ENCODE measurements at regions not wholly inside any gene's neighbourhood (a gene's known extent, or its start where the extent isn't known, plus 50 kb on each side); places are given as distances from the start of the nearest gene placed in this dataset.

DNA sequence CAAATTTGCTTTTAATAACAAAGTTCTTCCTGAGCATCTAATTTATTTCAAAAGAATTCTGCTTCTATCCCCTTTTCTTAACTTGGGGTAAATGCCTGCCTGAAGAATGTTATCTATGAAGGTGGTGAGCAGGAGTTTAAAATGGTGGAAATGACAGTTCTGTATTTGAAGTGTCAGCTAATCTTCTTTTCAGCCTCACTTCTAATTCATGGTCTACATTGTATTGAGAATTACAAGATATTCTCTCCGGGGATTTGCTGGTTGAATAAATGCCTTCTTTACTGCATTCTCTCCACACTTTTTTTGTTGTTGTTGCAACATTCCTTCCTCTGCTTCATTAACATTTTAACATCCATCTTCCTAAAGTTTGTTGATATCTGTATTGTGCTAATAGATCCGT, 143.1 kb upstream of the GRIN3A start:
- Histone ChIP-seq H3K4me1 (no peaks in the 10 kb centered on the region), H3K4me3 (no peak overlapping the region), H3K36me3 (no peaks in the 10 kb centered on the region), H3K27me3 (no peaks in the 10 kb centered on the region), H3K27ac (no peak overlapping the region), H3K9me3 (no peaks in the 10 kb centered on the region)
- TF ChIP-seq, protein P1, sequence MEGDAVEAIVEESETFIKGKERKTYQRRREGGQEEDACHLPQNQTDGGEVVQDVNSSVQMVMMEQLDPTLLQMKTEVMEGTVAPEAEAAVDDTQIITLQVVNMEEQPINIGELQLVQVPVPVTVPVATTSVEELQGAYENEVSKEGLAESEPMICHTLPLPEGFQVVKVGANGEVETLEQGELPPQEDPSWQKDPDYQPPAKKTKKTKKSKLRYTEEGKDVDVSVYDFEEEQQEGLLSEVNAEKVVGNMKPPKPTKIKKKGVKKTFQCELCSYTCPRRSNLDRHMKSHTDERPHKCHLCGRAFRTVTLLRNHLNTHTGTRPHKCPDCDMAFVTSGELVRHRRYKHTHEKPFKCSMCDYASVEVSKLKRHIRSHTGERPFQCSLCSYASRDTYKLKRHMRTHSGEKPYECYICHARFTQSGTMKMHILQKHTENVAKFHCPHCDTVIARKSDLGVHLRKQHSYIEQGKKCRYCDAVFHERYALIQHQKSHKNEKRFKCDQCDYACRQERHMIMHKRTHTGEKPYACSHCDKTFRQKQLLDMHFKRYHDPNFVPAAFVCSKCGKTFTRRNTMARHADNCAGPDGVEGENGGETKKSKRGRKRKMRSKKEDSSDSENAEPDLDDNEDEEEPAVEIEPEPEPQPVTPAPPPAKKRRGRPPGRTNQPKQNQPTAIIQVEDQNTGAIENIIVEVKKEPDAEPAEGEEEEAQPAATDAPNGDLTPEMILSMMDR (IDR thresholded peaks at IDR 0.05) = no peak
- intact Hi-C loops (cut with DNase I; ENCODE audit: low total_unique reads) = no loop called here
- no peak for DNase-seq

DNA sequence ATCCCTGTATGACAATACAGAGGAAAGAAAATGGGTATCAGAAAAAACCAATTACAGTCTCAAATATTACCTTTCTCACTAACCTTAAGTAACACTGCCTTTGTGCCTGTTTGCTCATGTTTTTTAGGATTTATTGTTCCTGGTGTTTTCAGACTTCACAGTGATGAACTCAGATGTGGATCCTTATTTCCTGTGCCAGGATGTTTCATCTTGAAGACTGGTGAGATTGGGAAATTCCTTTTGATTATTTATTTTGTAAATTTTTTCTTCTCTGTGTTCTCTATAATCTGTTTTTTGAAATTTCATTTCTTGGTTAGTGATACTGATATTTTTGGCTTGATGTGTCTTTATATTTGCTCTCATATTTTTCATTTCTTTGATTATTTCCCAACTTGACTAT, 142.4 kb upstream of the GRIN3A start:
- DNase-seq = no peak
- Histone ChIP-seq H3K27ac (no peak overlapping the region), H3K4me1 (no peaks in the 10 kb centered on the region), H3K36me3 (no peaks in the 10 kb centered on the region), H3K4me3 (no peak overlapping the region), H3K27me3 (no peaks in the 10 kb centered on the region), H3K9me3 (no peaks in the 10 kb centered on the region)
- intact Hi-C loops (cut with DNase I; ENCODE audit: low total_unique reads) = no loop called here
- TF ChIP-seq, protein P1 (IDR thresholded peaks at IDR 0.05) = no peak

DNA sequence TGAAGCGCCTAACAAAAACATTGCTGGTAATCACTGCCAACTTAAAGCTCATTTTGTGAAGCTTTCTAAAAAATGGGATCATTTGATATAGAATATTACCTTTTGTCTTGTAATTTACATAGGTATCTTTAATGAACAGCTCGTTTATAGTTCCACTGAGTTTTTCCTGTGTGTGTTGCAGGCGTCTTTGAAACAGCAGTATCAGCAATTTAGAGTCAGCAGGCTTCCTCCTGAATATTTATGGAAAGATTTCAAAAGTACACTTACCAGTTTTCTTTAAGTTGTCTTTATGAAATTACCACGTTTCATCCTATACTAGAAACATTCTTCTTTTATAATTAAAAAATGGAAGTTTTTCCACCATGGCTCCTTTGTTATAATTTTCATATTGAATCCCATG, 140.3 kb upstream of the GRIN3A start:
- intact Hi-C loops (cut with DNase I; ENCODE audit: low total_unique reads) = no loop called here
- Histone ChIP-seq H3K9me3 (no peaks in the 10 kb centered on the region), H3K27ac (no peak overlapping the region), H3K4me1 (no peaks in the 10 kb centered on the region), H3K36me3 (no peaks in the 10 kb centered on the region), H3K27me3 (no peaks in the 10 kb centered on the region), H3K4me3 (no peak overlapping the region)
- TF ChIP-seq, protein P1 (IDR thresholded peaks at IDR 0.05) = no peak
- DNase-seq = no peak

DNA sequence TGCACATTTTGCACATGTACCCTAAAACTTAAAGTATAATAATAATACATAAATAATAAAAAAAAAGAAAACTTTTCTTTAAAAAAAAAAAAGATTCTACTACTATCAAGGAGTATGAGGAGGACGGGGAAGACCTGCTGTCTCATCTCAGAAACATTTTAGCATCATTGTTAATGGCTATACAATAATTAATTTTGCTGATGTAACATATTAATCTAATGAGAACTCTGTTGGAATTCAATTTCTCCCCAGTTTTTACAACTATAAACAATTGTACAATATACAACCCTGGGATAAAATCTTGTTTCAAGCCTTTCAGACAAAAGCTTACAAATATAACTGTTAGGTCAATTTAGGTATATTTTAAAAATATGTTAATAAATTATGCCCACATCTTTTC, 139.0 kb upstream of the GRIN3A start:
- Histone ChIP-seq H3K4me3 (no peak overlapping the region), H3K9me3 (no peaks in the 10 kb centered on the region), H3K27ac (no peak overlapping the region), H3K27me3 (no peaks in the 10 kb centered on the region), H3K4me1 (no peaks in the 10 kb centered on the region), H3K36me3 (no peaks in the 10 kb centered on the region)
- TF ChIP-seq, protein P1 (IDR thresholded peaks at IDR 0.05) = no peak
- DNase-seq = no peak
- intact Hi-C loops (cut with DNase I; ENCODE audit: low total_unique reads) = no loop called here

DNA sequence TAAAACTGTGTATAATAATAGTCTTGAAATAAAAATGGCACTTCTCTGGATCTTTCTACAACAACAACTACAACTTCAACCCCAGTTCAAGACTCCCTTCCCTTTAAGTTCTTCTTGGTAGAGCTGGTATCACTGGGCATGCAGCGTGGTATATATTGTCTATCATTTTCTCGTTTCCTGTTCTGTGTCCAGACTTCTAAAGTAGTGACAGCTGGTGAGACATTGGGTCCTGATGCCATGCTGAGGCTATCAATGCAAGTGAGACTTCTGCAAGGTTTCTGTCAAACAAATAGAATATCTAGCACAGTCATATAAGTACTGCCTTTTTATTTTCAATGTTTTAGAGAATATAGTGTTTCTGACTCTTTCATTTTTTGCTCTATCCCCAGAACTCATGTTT, 123.0 kb upstream of the GRIN3A start:
- no peaks in the 10 kb centered on the region for H3K9me3 ChIP-seq
- TF ChIP-seq, protein P1 (IDR thresholded peaks at IDR 0.05) = no peak

DNA sequence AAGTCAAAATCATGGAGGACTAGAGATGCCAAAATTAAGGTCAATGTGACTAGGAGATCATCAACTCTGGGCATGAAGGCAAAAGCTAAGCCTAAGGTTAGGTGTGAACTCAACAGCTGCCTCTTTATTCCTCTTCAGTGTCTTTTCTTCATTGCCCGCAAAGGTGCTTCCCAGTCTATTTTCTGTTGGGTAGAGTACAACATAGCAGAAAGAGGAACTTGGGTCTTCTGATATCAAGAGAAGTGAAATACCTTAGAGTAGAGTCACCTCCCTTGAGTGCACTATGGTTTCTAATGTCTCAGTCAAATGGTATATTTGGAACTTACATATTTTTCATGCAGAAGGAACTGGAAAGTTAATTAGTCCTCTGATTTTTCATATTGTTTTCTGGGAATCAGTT, 122.5 kb upstream of the GRIN3A start:
- no peaks in the 10 kb centered on the region for H3K36me3 ChIP-seq
- intact Hi-C loops (cut with DNase I; ENCODE audit: low total_unique reads) = no loop called here
- H3K4me3 ChIP-seq = no peak overlapping the region
- no peaks in the 10 kb centered on the region for H3K9me3 ChIP-seq
- H3K27ac ChIP-seq = no peak overlapping the region
- no peaks in the 10 kb centered on the region for H3K4me1 ChIP-seq
- H3K27me3 ChIP-seq = no peaks in the 10 kb centered on the region
- DNase-seq = no peak
- TF ChIP-seq, protein P1 (IDR thresholded peaks at IDR 0.05) = no peak

More for the DNA sequence above, 123.0 kb upstream of the GRIN3A start:
- Histone ChIP-seq H3K27ac (no peak overlapping the region), H3K27me3 (no peaks in the 10 kb centered on the region), H3K4me3 (no peak overlapping the region), H3K36me3 (no peaks in the 10 kb centered on the region), H3K4me1 (no peaks in the 10 kb centered on the region)
- DNase-seq = no peak
- intact Hi-C loops (cut with DNase I; ENCODE audit: low total_unique reads) = no loop called here

All from tibial artery (tissue), 4 donors.